ENCODE measurements at regions not wholly inside any gene's neighbourhood (a gene's known extent, or its start where the extent isn't known, plus 50 kb on each side); places are given as distances from the start of the nearest gene placed in this dataset.

- Mint-ChIP-seq H3K9me3 (no peaks in the 10 kb centered on the region), H3K4me3 (no peak overlapping the region), H3K27me3 (peaks cover 23% of the 10 kb centered on the region), H3K27ac (peak overlapping the region in 1 of 3 donors; percentile 53), H3K4me1 (no peaks in the 10 kb centered on the region), H3K36me3 (no peaks in the 10 kb centered on the region)
These were observed 281.9 kb downstream of the NSG2 start for GRCh38 chr5:174327317-174327864.

- no peak overlapping the region for H3K27ac Mint-ChIP-seq
- no peaks in the 10 kb centered on the region for H3K4me1 Mint-ChIP-seq
- H3K36me3 Mint-ChIP-seq: no peaks in the 10 kb centered on the region
- peaks cover 19% of the 10 kb centered on the region for H3K27me3 Mint-ChIP-seq
- no peaks in the 10 kb centered on the region for H3K9me3 Mint-ChIP-seq
- H3K4me3 Mint-ChIP-seq: no peak overlapping the region
These were observed 282.4 kb downstream of the NSG2 start for GRCh38 chr5:174327896-174328295.

GRCh38 chr5:174328631-174329299, 283.3 kb downstream of the NSG2 start:
- no peak overlapping the region for H3K4me3 Mint-ChIP-seq
- no peaks in the 10 kb centered on the region for H3K9me3 Mint-ChIP-seq
- no peaks in the 10 kb centered on the region for H3K4me1 Mint-ChIP-seq
- H3K36me3 Mint-ChIP-seq: no peaks in the 10 kb centered on the region
- H3K27me3 Mint-ChIP-seq: peaks cover 17% of the 10 kb centered on the region
- no peak overlapping the region for H3K27ac Mint-ChIP-seq

- H3K4me3 Mint-ChIP-seq: no peak overlapping the region
- H3K4me1 Mint-ChIP-seq: no peaks in the 10 kb centered on the region
- H3K27ac Mint-ChIP-seq: no peak overlapping the region
- H3K9me3 Mint-ChIP-seq: no peaks in the 10 kb centered on the region
- H3K27me3 Mint-ChIP-seq: peaks cover 10% of the 10 kb centered on the region
- no peaks in the 10 kb centered on the region for H3K36me3 Mint-ChIP-seq
These were observed 284.2 kb downstream of the NSG2 start for GRCh38 chr5:174329738-174330137.

- Mint-ChIP-seq H3K27me3 (peaks cover 13% of the 10 kb centered on the region), H3K4me3 (peak overlapping the region in 1 of 4 donors; percentile 8)
These were observed 290.3 kb downstream of the NSG2 start for GRCh38 chr5:174335682-174336364.

GRCh38 chr5:174336479-174336878, 291.0 kb downstream of the NSG2 start:
- no peak overlapping the region for H3K27ac Mint-ChIP-seq
- H3K4me1 Mint-ChIP-seq: no peaks in the 10 kb centered on the region
- H3K9me3 Mint-ChIP-seq: no peaks in the 10 kb centered on the region
- no peaks in the 10 kb centered on the region for H3K36me3 Mint-ChIP-seq
- H3K27me3 Mint-ChIP-seq: peaks cover 13% of the 10 kb centered on the region
- peak overlapping the region in 1 of 4 donors; percentile 38 for H3K4me3 Mint-ChIP-seq

More at GRCh38 chr5:174335682-174336364, 290.3 kb downstream of the NSG2 start:
- no peaks in the 10 kb centered on the region for H3K36me3 Mint-ChIP-seq
- no peak overlapping the region for H3K27ac Mint-ChIP-seq
- no peaks in the 10 kb centered on the region for H3K9me3 Mint-ChIP-seq
- H3K4me1 Mint-ChIP-seq: no peaks in the 10 kb centered on the region

GRCh38 chr5:174337276-174338184, 292.0 kb downstream of the NSG2 start:
- Mint-ChIP-seq H3K27me3 (peaks cover 13% of the 10 kb centered on the region), H3K27ac (no peak overlapping the region), H3K36me3 (no peaks in the 10 kb centered on the region), H3K9me3 (no peaks in the 10 kb centered on the region), H3K4me1 (no peaks in the 10 kb centered on the region), H3K4me3 (no peak overlapping the region)

GRCh38 chr5:174338185-174339010, 292.9 kb downstream of the NSG2 start:
- Mint-ChIP-seq H3K4me3 (no peak overlapping the region), H3K36me3 (no peaks in the 10 kb centered on the region), H3K9me3 (no peaks in the 10 kb centered on the region), H3K27ac (no peak overlapping the region), H3K27me3 (peaks cover 13% of the 10 kb centered on the region), H3K4me1 (no peaks in the 10 kb centered on the region)

GRCh38 chr5:174339130-174339529, 293.6 kb downstream of the NSG2 start:
- H3K4me1 Mint-ChIP-seq: no peaks in the 10 kb centered on the region
- H3K4me3 Mint-ChIP-seq: no peak overlapping the region
- H3K9me3 Mint-ChIP-seq: no peaks in the 10 kb centered on the region
- H3K27me3 Mint-ChIP-seq: peaks cover 14% of the 10 kb centered on the region
- H3K36me3 Mint-ChIP-seq: no peaks in the 10 kb centered on the region
- no peak overlapping the region for H3K27ac Mint-ChIP-seq

- no peak overlapping the region for H3K4me3 Mint-ChIP-seq
- no peak overlapping the region for H3K27ac Mint-ChIP-seq
These were observed 294.7 kb downstream of the NSG2 start for GRCh38 chr5:174340226-174340625.

GRCh38 chr5:174342696-174343095, 297.2 kb downstream of the NSG2 start:
- no peaks in the 10 kb centered on the region for H3K4me1 Mint-ChIP-seq
- no peak overlapping the region for H3K4me3 Mint-ChIP-seq
- peaks cover 0 to 7% (median 3%) of the 10 kb centered on the region in 3 donors for H3K9me3 Mint-ChIP-seq

More at GRCh38 chr5:174340226-174340625, 294.7 kb downstream of the NSG2 start:
- Mint-ChIP-seq H3K4me1 (no peaks in the 10 kb centered on the region), H3K9me3 (no peaks in the 10 kb centered on the region), H3K27me3 (peaks cover 14% of the 10 kb centered on the region), H3K36me3 (no peaks in the 10 kb centered on the region)

GRCh38 chr5:174343826-174344225, 298.3 kb downstream of the NSG2 start:
- H3K27ac Mint-ChIP-seq: no peak overlapping the region
- H3K36me3 Mint-ChIP-seq: no peaks in the 10 kb centered on the region
- H3K4me1 Mint-ChIP-seq: no peaks in the 10 kb centered on the region
- H3K4me3 Mint-ChIP-seq: peak overlapping the region in 1 of 4 donors; percentile 67
- peaks cover 3% of the 10 kb centered on the region for H3K27me3 Mint-ChIP-seq
- H3K9me3 Mint-ChIP-seq: peaks cover 0 to 7% (median 3%) of the 10 kb centered on the region in 3 donors

More at GRCh38 chr5:174342696-174343095, 297.2 kb downstream of the NSG2 start:
- no peak overlapping the region for H3K27ac Mint-ChIP-seq
- H3K27me3 Mint-ChIP-seq: peaks cover 6% of the 10 kb centered on the region
- H3K36me3 Mint-ChIP-seq: no peaks in the 10 kb centered on the region

GRCh38 chr5:174344335-174344734, 298.8 kb downstream of the NSG2 start:
- Mint-ChIP-seq H3K27ac (no peak overlapping the region), H3K36me3 (no peaks in the 10 kb centered on the region), H3K27me3 (peaks cover 3% of the 10 kb centered on the region), H3K4me1 (no peaks in the 10 kb centered on the region), H3K4me3 (no peak overlapping the region), H3K9me3 (peaks cover 0 to 7% (median 3%) of the 10 kb centered on the region in 3 donors)

GRCh38 chr5:174347183-174347582, 301.7 kb downstream of the NSG2 start:
- H3K9me3 Mint-ChIP-seq: peaks cover 0 to 7% (median 3%) of the 10 kb centered on the region in 3 donors
- H3K36me3 Mint-ChIP-seq: no peaks in the 10 kb centered on the region
- no peak overlapping the region for H3K27ac Mint-ChIP-seq
- no peak overlapping the region for H3K4me3 Mint-ChIP-seq
- H3K27me3 Mint-ChIP-seq: peaks cover 1% of the 10 kb centered on the region
- no peaks in the 10 kb centered on the region for H3K4me1 Mint-ChIP-seq

Data from IgD-negative memory B cell (primary cell).